K562 (cell line): ENCODE measurements at regions not wholly inside any gene's neighbourhood (a gene's known extent, or its start where the extent isn't known, plus 50 kb on each side); places are given as distances from the start of the nearest gene placed in this dataset.

Experiments used
- ATAC-seq: fragments of 200-7000 bp; cut with Tn5 transposase; 3 replicates; pipeline ENCODE4 v1.9.1; 2020; ENCODE audit warnings: moderate library complexity
- BruUV-seq: library from RNA; stranded (reverse); fragments of 400-500 nt; replicated peaks from 2 replicates; lab custom pipeline; 2021; lab: Mats Ljungman, UMichigan
- CTCF ChIA-PET: fragments of 300-600 bp; formaldehyde crosslinking; extraction: SDS; loops from one replicate; lab custom pipeline; 2021; ENCODE audit warnings: low intra/inter-chr PET ratio; lab: Yijun Ruan, JAX
- POLR2A ChIA-PET: fragments of 300-600, 350-650 bp; sonication (Branson Sonifier 250); formaldehyde crosslinking; extraction: SDS; loops from one replicate; lab custom pipeline; 2021; ENCODE audit warnings: antibody characterized with exemption, inconsistent platforms; lab: Yijun Ruan, JAX
- DNase-seq, 4 experiments: peaks; one replicate each; pipeline versions ENCODE4 v3.0.0 to v3.0.0-alpha.2; 2011 to 2018; ENCODE audit warnings: low spot score in 3 of 4, mixed read lengths in 3 of 4; ENCODE audit errors: extremely low read depth in 1 of 4
- FAIRE-seq: peaks from 2 replicates; lab custom pipeline; 2011; peaks lifted over from hg19 to GRCh38; lab: Jason Lieb, UNC
- H2AFZ ChIP-seq: 2 replicates; pipeline ENCODE4 v1.6.0; 2011; ENCODE audit warnings: low read depth, low read length, control low read depth, inconsistent platforms
- H3K27ac ChIP-seq: fragments of 200-600 bp; 3 replicates; pipeline ENCODE4 v1.8.0; 2011; ENCODE audit warnings: low read depth, mild to moderate bottlenecking, control low read depth, inconsistent platforms, low read length, moderate library complexity, mixed read lengths; ENCODE audit errors: extremely low read depth
- H3K27me3 ChIP-seq, 2 experiments: fragments of 300-600 bp in 1 of 2; 2 replicates in 1 of 2; 3 replicates in 1 of 2; pipeline versions ENCODE4 v1.6.0 to v1.8.0; 2011; ENCODE audit warnings: inconsistent platforms in 2 of 2, low read length in 2 of 2, mild to moderate bottlenecking in 1 of 2, mixed read lengths in 1 of 2, moderate library complexity in 1 of 2; ENCODE audit not compliant: control insufficient read depth in 2 of 2, insufficient read depth in 2 of 2
- H3K36me3 ChIP-seq: fragments of 300-600 bp; 3 replicates; pipeline ENCODE4 v1.8.0; 2011; ENCODE audit warnings: mild to moderate bottlenecking, low read length, inconsistent platforms; ENCODE audit not compliant: control insufficient read depth, insufficient read depth
- H3K4me1 ChIP-seq, 2 experiments: fragments of 200-600 bp in 1 of 2; replicated peaks in 1 of 2; 2 replicates in 1 of 2; 3 replicates in 1 of 2; pipeline versions ENCODE4 v1.5.1 to v1.8.0; 2011; ENCODE audit warnings: inconsistent platforms in 2 of 2, low read length in 2 of 2, mild to moderate bottlenecking in 1 of 2, mixed read lengths in 1 of 2, moderate library complexity in 1 of 2; ENCODE audit not compliant: control insufficient read depth in 2 of 2, insufficient read depth in 2 of 2
- H3K4me2 ChIP-seq: 2 replicates; pipeline ENCODE4 v1.6.1; 2011; ENCODE audit warnings: low read length, control low read depth, inconsistent platforms, mixed read lengths; ENCODE audit not compliant: insufficient read depth
- H3K4me3 ChIP-seq: fragments of 200-600 bp; sonication (generic), shearing (Covaris generic); 2 replicates; pipeline ENCODE4 v1.5.1; 2016; ENCODE audit warnings: control low read depth, inconsistent platforms
- H3K79me2 ChIP-seq: fragments of 200-600 bp; 3 replicates; pipeline ENCODE4 v1.8.0; 2011; ENCODE audit warnings: low read length, inconsistent platforms; ENCODE audit not compliant: control insufficient read depth, insufficient read depth
- H3K9ac ChIP-seq, 2 experiments: 2 replicates each; pipeline versions ENCODE4 v1.6.0 to v1.6.1; 2011; ENCODE audit warnings: low read depth in 2 of 2, low read length in 2 of 2, control low read depth in 1 of 2, inconsistent platforms in 1 of 2, mild to moderate bottlenecking in 1 of 2, mixed read lengths in 1 of 2; ENCODE audit not compliant: insufficient read depth in 1 of 2
- H3K9me1 ChIP-seq: one replicate; pipeline ENCODE4 v1.6.0; 2011; ENCODE audit warnings: inconsistent platforms, mild to moderate bottlenecking, low read length, moderate library complexity; ENCODE audit not compliant: control insufficient read depth, insufficient read depth
- H3K9me3 ChIP-seq: replicated peaks from 2 replicates; pipeline ENCODE4 v1.5.1; 2011; ENCODE audit warnings: low read depth, low read length, inconsistent platforms; ENCODE audit not compliant: control insufficient read depth, insufficient read depth
- H4K20me1 ChIP-seq: replicated peaks from 2 replicates; pipeline ENCODE4 v1.6.1; 2011; ENCODE audit warnings: low read length, inconsistent platforms, mixed read lengths; ENCODE audit not compliant: control insufficient read depth, insufficient read depth
- ADNP ChIP-seq: fragments of 200-800 bp; sonication (Bioruptor generic); IDR thresholded peaks from 2 replicates; pipeline ENCODE4 v1.6.1; 2016; ENCODE audit warnings: missing genetic modification characterization, missing compliant biosample characterization
- GTF2A2 ChIP-seq: IDR thresholded peaks from 2 replicates; pipeline ENCODE4 v1.6.1; 2016; ENCODE audit warnings: mild to moderate bottlenecking, missing genetic modification characterization, missing compliant biosample characterization
- HNRNPK ChIP-seq: fragments of 200-400 bp; formaldehyde crosslinking; IDR thresholded peaks from one replicate; pipeline ENCODE4 v1.6.1; 2018; ENCODE audit warnings: mild to moderate bottlenecking, low read depth, low read length; ENCODE audit not compliant: poor library complexity, severe bottlenecking
- MED1 ChIP-seq: sonication (generic); formaldehyde crosslinking; IDR thresholded peaks from 2 replicates; pipeline ENCODE4 v1.8.1; 2023; ENCODE audit warnings: missing genetic modification reagents, borderline replicate concordance
- MYBL2 ChIP-seq, 2 experiments: fragments of 450-650 bp in 1 of 2; sonication (generic) in 1 of 2; formaldehyde crosslinking in 1 of 2; IDR thresholded peaks; 2 replicates each; pipeline versions ENCODE4 v1.6.1 to v1.8.1; 2017 to 2022; ENCODE audit warnings: borderline replicate concordance in 1 of 2, inconsistent platforms in 1 of 2, low read depth in 1 of 2, mild to moderate bottlenecking in 1 of 2, missing genetic modification reagents in 1 of 2, moderate library complexity in 1 of 2
- NFRKB ChIP-seq: fragments of 450-650 bp; IDR thresholded peaks from 2 replicates; pipeline ENCODE4 v1.6.1; 2016; ENCODE audit warnings: low read depth
- NR2C2 ChIP-seq, 2 experiments: fragments of 200-800 bp in 1 of 2; sonication (Bioruptor generic) in 1 of 2; sonication (generic) in 1 of 2; formaldehyde crosslinking in 1 of 2; IDR thresholded peaks; 2 replicates each; pipeline versions ENCODE4 v1.6.1 to v1.8.0; 2016 to 2022; ENCODE audit warnings: mild to moderate bottlenecking in 1 of 2, missing compliant biosample characterization in 1 of 2, missing genetic modification characterization in 1 of 2, missing genetic modification reagents in 1 of 2
- PHF20 ChIP-seq: fragments of 450-650 bp; IDR thresholded peaks from 2 replicates; pipeline ENCODE4 v1.6.1; 2018; ENCODE audit not compliant: partially characterized antibody
- PML ChIP-seq: IDR thresholded peaks from 2 replicates; pipeline ENCODE4 v1.6.1; 2012; ENCODE audit warnings: low read length, inconsistent platforms
- ZNF586 ChIP-seq: fragments of 450-650 bp; formaldehyde crosslinking; conservative IDR thresholded peaks from 2 replicates; pipeline ENCODE4 v1.4.0; 2020; ENCODE audit warnings: mild to moderate bottlenecking, moderate library complexity
- ZNF668 ChIP-seq: fragments of 250-450 bp; sonication (Bioruptor Pico); IDR thresholded peaks from 2 replicates; pipeline ENCODE4 v1.8.0; 2022; ENCODE audit warnings: mild to moderate bottlenecking, inconsistent platforms
- WGBS: fragments of 100-300 bp; shearing (Covaris generic); methylation state at CpG from one replicate; pipeline ENCODE4 v1.1.6; 2016; ENCODE audit warnings: low coverage, mixed read lengths; ENCODE audit not compliant: insufficient coverage; ENCODE audit errors: missing lambda C conversion rate; 5-methylcytosine and 5-hydroxymethylcytosine counted together
- in situ Hi-C: fragments of 300-500 bp; cut with MboI; formaldehyde crosslinking; loops from 4 replicates; pipeline ENCODE4 v1.15.0; 2018; ENCODE audit warnings: inconsistent platforms, mixed read lengths
- intact Hi-C: fragments of 100-400 bp; cut with micrococcal nuclease; formaldehyde crosslinking; loops from 2 replicates; pipeline ENCODE4 v1.14.2; 2022
- TF ChIP-seq, protein P1 (sequence below): fragments of 250-450 bp; sonication (Bioruptor Pico); IDR thresholded peaks from 2 replicates; pipeline ENCODE4 v1.5.0; 2022; ENCODE audit warnings: mild to moderate bottlenecking
- TF ChIP-seq, protein P2 (sequence below): fragments of 450-650 bp; formaldehyde crosslinking; IDR thresholded peaks from 2 replicates; pipeline ENCODE4 v1.4.0; 2022; ENCODE audit warnings: missing genetic modification characterization
- TF ChIP-seq, protein P3 (sequence below): fragments of 150-350 bp; conservative IDR thresholded peaks from 2 replicates; pipeline ENCODE4 v1.6.1; 2014; ENCODE audit warnings: low read length
- TF ChIP-seq, protein P4 (sequence below), 3 experiments: IDR thresholded peaks in 2 of 3; conservative IDR thresholded peaks in 1 of 3; 2 replicates each; pipeline ENCODE4 v1.5.1; 2011 to 2012; ENCODE audit warnings: low read length in 3 of 3, mild to moderate bottlenecking in 3 of 3, control low read depth in 2 of 3, improper control_type of control experiment in 1 of 3, inconsistent platforms in 1 of 3, low read depth in 1 of 3, mixed read lengths in 1 of 3, moderate library complexity in 1 of 3; ENCODE audit not compliant: insufficient read depth in 2 of 3

DNA sequence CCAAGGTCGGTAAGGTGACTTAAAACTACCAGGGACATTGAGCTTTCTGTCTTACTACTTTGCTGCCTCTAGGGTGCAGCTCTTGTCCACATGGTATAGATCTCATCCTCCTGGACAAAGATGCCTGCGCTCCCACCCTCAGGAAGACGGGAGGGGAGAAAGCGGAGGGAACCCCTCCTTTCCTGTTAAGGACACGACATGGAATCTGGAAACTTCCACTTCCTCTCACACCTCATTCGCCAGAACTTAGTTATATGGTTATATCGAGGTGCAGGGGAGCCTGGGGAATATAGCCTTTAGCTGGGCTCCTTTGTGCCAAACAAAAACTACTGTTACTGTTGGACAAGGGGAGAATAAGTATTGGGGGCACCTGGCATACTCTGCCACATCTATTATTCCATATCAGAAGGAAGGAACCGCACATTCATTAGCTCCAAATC, 224.3 kb upstream of the TSHZ2 start:
- no peaks in the 10 kb centered on the region for H4K20me1 ChIP-seq
- no peak overlapping the region for H3K27ac ChIP-seq
- no peak overlapping the region for H3K4me2 ChIP-seq
- ChIA-PET POLR2A (no interaction called here), CTCF (no interaction called here)
- intact Hi-C loops: no loop called here
- no TSS peak for BruUV-seq
- H3K9ac ChIP-seq: no peak overlapping the region
- no peaks in the 10 kb centered on the region for H3K4me1 ChIP-seq
- H3K79me2 ChIP-seq: no peaks in the 10 kb centered on the region
- DNase-seq (peak in 2 of 4 experiments; percentile 2 to 8), ATAC-seq (no peak), FAIRE-seq (no peak)
- no peaks in the 10 kb centered on the region for H3K9me3 ChIP-seq
- no peak overlapping the region for H2AFZ ChIP-seq
- H3K9me1 ChIP-seq: no peaks in the 10 kb centered on the region
- in situ Hi-C loops: no loop called here
- H3K4me3 ChIP-seq: no peak overlapping the region
- WGBS: 3% methylated on average over 7 of the region's 8 CpGs
- no peaks in the 10 kb centered on the region for H3K36me3 ChIP-seq
- H3K27me3 ChIP-seq: no peaks in the 10 kb centered on the region
- no peak for TF ChIP-seq PHF20
- no peak for TF ChIP-seq ZNF668 (CRISPR knock-in tag)
- no peak for TF ChIP-seq ADNP (tag)
- no peak for TF ChIP-seq GTF2A2
- no peak for TF ChIP-seq NFRKB
- no peak for TF ChIP-seq MED1 (CRISPR knock-in tag)
- no peak for TF ChIP-seq MYBL2 (IDR thresholded peaks at IDR 0.05; ENCODE audit: low read depth)
- no peak for TF ChIP-seq MYBL2 (CRISPR knock-in tag; IDR thresholded peaks at IDR 0.05; ENCODE audit: borderline replicate concordance)
- TF ChIP-seq, protein P1, sequence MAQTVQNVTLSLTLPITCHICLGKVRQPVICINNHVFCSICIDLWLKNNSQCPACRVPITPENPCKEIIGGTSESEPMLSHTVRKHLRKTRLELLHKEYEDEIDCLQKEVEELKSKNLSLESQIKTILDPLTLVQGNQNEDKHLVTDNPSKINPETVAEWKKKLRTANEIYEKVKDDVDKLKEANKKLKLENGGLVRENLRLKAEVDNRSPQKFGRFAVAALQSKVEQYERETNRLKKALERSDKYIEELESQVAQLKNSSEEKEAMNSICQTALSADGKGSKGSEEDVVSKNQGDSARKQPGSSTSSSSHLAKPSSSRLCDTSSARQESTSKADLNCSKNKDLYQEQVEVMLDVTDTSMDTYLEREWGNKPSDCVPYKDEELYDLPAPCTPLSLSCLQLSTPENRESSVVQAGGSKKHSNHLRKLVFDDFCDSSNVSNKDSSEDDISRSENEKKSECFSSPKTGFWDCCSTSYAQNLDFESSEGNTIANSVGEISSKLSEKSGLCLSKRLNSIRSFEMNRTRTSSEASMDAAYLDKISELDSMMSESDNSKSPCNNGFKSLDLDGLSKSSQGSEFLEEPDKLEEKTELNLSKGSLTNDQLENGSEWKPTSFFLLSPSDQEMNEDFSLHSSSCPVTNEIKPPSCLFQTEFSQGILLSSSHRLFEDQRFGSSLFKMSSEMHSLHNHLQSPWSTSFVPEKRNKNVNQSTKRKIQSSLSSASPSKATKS (CRISPR knock-in tag): no peak
- TF ChIP-seq, protein P2, sequence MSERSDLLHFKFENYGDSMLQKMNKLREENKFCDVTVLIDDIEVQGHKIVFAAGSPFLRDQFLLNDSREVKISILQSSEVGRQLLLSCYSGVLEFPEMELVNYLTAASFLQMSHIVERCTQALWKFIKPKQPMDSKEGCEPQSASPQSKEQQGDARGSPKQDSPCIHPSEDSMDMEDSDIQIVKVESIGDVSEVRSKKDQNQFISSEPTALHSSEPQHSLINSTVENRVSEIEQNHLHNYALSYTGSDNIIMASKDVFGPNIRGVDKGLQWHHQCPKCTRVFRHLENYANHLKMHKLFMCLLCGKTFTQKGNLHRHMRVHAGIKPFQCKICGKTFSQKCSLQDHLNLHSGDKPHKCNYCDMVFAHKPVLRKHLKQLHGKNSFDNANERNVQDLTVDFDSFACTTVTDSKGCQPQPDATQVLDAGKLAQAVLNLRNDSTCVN (CRISPR knock-in tag): no peak
- no peak for TF ChIP-seq HNRNPK
- TF ChIP-seq PML: no peak
- no peak for TF ChIP-seq NR2C2 (CRISPR knock-in tag; IDR thresholded peaks at IDR 0.05)
- no peak for TF ChIP-seq NR2C2 (tag; IDR thresholded peaks at IDR 0.05)
- no peak for TF ChIP-seq ZNF586 (CRISPR knock-in tag)
- TF ChIP-seq, protein P3, sequence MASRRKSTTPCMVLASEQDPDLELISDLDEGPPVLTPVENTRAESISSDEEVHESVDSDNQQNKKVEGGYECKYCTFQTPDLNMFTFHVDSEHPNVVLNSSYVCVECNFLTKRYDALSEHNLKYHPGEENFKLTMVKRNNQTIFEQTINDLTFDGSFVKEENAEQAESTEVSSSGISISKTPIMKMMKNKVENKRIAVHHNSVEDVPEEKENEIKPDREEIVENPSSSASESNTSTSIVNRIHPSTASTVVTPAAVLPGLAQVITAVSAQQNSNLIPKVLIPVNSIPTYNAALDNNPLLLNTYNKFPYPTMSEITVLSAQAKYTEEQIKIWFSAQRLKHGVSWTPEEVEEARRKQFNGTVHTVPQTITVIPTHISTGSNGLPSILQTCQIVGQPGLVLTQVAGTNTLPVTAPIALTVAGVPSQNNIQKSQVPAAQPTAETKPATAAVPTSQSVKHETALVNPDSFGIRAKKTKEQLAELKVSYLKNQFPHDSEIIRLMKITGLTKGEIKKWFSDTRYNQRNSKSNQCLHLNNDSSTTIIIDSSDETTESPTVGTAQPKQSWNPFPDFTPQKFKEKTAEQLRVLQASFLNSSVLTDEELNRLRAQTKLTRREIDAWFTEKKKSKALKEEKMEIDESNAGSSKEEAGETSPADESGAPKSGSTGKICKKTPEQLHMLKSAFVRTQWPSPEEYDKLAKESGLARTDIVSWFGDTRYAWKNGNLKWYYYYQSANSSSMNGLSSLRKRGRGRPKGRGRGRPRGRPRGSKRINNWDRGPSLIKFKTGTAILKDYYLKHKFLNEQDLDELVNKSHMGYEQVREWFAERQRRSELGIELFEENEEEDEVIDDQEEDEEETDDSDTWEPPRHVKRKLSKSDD: no peak
- TF ChIP-seq, protein P4, sequence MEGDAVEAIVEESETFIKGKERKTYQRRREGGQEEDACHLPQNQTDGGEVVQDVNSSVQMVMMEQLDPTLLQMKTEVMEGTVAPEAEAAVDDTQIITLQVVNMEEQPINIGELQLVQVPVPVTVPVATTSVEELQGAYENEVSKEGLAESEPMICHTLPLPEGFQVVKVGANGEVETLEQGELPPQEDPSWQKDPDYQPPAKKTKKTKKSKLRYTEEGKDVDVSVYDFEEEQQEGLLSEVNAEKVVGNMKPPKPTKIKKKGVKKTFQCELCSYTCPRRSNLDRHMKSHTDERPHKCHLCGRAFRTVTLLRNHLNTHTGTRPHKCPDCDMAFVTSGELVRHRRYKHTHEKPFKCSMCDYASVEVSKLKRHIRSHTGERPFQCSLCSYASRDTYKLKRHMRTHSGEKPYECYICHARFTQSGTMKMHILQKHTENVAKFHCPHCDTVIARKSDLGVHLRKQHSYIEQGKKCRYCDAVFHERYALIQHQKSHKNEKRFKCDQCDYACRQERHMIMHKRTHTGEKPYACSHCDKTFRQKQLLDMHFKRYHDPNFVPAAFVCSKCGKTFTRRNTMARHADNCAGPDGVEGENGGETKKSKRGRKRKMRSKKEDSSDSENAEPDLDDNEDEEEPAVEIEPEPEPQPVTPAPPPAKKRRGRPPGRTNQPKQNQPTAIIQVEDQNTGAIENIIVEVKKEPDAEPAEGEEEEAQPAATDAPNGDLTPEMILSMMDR (IDR thresholded peaks at IDR 0.05 in 2 of 3, conservative IDR thresholded peaks at IDR 0.05 in 1 of 3; ENCODE audit: insufficient read depth in 2 of 3, low read depth in 1 of 3, low read length in 3 of 3): peak in 1 of 3 experiments; percentile 21; a peak in 1 of 6 replicates
